HG02588 (cell line): ENCODE measurements at regions not wholly inside any gene's neighbourhood (a gene's known extent, or its start where the extent isn't known, plus 50 kb on each side); places are given as distances from the start of the nearest gene placed in this dataset.

Source experiments
- ATAC-seq: cut with Tn5 transposase; IDR thresholded peaks from one replicate; pipeline ENCODE4 v1.9.1; 2021; ENCODE audit warnings: mild to moderate bottlenecking, moderate library complexity; ENCODE audit not compliant: unreplicated experiment

DNA sequence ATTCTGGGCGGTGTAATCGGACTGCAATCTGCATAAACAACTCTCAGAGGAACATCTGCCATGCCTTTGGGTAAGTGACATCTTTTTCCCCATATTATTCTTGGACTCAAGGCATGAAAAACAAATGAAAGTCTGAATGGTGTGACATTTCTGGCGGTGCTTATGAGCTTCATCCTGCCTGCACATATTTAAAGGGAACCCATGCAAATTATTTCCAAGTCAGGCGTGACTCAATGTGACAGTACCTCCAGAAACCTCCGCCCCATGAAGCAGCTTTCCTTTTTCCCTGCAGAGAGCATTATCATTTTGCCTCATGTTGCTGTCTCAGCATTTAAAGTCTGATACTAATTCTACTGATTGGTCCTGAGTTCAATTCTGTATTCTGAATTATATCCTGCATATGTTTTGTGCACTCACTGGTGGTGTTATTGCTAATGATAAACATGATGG lies 585.4 kb downstream of the SNAPC1 start:
- ATAC-seq, result no peak

DNA sequence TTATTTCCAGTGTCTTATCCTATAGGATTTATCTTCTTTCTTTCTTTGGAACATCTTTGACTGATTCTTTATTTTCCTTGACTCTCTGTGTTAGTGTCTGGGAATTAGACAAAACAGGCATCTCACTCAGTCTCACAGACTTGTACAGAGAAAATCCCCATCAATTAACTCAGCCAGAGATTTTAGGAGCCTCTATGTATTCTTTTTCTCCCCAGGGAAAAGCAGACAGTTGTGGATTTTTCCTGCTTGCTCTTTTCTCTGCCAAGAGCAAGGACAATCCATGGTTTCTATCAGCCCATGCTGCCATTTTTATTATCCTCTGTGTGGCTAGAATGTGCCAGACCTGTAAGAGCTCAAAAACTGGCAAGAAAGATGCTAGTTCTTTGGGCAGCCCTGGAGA lies 595.1 kb downstream of the SNAPC1 start:
- ATAC-seq, result no peak

DNA sequence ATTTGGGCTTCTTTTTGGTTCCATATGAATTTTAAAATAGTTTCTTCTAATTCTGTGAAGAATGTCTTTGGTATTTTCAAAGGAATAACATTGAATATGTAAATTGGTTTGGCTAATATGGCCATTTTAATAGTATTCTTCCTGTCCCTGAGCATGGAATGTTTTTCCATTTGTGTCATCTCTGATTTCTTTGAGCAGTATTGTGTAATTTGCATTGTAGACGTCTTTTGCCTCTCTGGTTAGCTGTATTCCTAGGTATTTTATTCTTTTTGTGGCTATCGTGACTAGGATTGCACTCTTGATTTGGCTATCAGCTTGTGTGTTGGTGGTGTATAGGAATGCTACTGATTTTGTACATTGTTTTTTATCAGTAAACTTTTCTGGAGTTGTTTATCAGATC lies 601.9 kb downstream of the SNAPC1 start:
- ATAC-seq, result no peak

DNA sequence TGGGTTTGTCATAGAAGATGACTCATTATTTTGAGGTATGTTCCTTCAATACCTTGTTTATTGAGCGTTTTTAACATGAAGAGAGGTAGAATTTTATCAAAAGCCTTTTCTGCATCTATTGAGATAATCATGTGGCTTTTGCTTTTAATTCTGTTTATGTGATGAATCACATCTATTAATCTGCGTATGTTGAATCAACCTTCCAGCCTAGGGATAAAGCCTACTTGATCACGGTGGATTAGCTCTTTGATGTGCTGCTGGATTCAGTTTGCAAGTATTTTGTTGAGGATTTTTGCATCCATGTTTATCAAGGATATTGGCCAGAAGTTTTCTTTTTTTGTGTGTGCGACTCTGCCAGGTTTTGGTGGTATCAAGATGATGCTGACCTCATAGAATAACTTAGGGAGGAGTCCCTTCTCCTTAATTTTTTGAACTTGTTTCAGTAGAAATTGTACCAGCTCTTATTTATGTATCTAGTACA lies 602.6 kb downstream of the SNAPC1 start:
- no peak for ATAC-seq

DNA sequence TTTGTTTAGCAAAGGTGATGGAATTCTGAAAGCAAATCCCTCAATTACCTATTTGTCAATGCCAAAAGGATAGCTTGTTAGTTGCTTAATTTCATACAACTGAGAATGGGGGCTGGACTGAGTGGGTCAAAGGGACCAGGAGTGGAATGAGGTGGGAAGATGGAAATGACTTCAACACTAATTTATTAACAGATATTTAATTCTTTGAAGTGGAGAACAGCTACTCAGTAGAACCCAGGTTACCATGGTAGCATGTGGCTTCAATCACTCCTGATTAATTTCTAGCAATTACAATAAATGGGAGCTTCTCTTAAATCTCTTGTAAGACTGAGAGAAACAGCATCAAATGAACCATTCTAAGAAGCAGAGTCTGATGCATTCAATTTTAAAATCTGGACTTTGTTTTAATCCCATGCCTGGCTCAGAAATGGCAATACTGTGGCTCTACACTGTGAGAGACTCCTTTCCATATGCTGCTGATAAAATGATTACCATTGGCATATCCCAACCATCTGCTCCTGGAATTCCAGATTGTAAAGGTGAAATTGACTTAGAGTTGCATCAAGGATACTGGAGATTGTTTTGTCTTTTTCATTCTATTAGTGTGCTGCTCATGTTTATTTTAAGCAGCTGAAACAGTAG lies 607.8 kb downstream of the SNAPC1 start:
- no peak for ATAC-seq

DNA sequence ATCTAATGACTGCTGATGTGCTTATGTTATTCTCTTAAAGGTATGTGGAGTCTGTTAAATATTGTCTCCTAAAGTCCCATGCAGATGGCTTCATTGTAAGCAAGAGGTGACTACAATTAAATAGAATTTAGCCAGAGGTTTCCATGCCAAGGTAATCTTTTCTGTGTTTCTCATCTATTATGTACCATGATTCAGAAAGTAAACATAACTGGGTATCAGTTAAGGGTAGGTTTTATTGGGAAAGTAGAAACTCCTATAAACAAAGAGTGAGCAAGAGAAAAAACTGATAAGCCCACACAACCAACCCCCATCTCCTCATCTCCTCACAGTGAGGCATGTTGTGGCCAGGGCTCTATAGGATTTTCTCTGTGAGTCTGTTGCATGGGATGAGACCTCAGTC lies 611.7 kb downstream of the SNAPC1 start:
- ATAC-seq, result no peak

DNA sequence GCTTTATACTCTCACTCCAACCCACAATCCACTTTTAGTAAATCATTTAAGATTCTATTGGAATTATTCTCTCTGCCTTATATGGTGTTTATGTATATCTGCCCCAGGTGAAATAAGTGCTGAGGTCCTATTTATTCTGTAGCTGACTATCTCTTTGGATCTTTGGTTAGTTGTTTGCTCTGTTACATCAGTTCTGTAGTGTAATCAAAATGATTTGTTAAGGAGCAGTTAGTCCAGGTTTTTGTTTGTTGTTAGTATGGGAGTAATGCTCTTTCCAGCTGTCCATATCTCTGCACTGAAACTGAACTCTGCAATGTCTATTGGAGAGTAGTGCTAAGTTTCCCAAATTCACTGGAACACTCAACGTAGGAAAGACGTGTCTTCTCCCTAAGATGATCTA lies 615.8 kb downstream of the SNAPC1 start:
- no peak for ATAC-seq

DNA sequence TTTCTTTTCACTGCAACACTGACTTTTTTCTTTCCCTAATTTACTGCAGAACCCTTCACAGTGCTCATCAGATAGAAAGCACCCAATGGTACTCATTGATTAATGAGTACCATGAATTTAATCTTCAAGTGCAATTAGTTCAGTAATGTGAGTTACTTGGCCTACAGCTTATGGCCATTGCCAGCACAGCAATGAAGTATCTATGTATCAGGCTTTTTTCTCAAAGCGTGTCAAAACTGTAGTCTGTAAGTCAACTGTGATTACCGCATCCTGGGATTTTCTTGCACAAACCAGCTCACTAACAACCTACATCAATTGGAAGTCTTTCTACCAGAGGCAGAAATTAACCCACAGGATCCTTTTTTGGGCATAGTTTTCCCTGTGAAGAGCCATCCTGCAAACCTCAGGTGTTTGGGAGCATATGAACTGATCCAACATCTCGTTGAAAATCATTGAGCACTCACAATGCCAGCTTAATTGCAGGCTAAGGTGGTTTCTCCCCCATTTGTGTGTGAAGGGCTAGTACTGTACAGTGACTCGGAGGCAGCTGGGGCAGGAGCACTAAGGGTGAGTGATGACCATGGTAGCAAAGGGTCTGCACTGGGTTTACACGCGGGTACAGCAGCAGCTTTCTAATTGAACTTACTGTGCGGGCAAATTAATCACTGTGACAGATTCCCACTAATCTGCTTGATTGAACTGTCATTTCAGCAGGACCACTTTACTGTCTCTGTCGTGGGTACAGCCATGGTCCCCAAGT lies 619.3 kb downstream of the SNAPC1 start:
- ATAC-seq, result no peak

DNA sequence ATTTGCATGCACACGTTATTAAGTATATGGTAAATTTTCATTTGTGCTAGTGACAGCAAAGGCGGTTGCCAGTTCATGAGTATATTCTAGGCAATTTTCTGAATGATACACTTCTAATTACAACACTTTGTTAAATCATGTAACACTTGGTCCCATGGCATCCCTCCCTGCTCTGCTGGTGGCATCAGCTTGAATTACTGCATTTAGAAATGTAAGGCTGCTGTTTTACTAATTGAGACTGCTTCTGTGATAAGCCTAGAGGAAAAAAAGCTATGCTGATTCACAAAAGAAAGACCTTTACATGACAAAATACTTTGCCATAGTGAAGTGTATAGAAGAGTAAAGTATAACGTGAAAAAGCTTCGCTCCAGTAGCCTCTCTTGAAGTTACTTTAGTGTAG lies 636.1 kb downstream of the KCNH5 start:
- ATAC-seq, result no peak

DNA sequence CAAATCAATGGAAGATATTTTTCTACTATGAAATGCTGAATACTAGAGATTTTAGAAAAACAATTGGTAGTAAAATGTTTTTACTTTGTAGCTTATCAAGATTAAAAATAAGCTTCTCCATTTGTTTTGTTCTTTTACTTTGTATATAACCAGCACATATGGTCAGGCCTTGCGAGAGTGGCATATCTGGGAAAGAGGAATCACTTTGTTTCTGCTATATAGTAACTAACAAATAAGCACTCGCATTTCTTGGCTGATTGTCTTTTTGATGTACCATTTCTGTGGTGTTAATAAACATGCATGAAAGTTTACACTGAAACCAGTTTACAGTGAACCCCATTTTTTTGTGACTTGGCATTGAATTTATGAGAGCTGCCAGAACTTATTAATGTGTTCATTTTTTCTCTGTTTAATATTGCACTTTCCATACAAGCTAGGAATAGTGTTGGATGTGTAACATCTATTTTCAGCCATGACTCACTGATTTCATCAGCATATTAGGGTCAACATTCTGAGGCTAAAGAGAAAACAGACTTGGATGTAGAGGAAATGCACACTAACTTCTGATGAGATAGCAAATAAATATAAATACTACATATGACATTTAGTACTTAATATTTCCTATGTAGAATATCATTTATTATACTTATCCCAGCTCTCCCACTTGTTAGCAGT lies 635.5 kb downstream of the KCNH5 start:
- no peak for ATAC-seq

DNA sequence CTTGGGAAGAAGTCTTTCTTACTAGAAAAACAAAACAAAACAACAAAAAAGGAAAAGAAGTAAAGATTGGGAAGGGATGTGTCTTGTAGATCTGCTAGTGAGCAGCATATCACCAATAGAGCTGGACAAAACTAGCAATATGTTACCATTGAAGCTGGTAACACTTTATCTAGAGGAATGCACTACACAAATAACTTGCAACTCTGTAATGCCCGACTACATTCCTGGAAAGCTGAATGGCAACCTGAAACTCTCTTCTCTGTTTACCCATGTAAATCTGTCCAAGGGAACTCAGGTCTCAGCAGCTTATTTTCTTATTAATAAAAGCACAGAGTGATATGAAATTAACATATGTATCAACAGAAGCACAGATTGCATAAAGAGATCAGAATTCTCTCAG lies 624.4 kb downstream of the KCNH5 start:
- ATAC-seq, result no peak

DNA sequence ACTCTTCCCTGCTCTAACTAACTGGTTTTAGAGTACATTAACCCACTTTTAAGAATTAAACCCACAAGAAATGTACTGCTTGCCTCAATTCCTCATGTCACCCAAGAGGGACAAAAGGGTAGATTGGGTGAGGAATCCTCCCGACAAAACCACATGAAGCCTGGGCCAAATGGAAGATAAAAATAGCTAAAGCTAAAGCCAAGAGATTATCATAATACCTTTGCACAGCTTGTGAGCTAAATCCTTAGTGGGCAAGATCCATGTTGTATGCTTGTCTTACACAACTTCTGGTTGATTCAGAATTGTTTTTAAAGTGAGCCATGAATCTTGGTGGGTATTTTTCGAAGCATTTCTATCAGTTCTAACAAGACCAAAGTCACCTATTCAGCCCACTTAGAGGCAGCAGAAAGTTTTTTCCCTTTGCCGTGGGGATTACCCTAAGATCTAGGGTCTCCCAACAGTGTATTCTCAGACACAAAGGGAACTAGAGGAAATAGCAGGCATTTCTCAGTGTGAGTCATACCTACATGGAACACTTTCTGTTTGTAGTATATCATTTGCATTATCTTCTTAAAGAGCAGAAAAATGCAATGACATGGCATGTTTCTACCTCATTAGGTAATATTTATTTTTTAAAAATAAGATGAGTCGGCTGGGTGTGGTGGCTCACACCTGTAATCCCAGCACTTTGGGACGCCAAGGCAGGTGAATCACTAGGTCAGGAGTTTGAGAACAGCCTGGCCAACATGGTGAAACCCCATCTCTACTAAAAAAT lies 616.6 kb downstream of the KCNH5 start:
- ATAC-seq, result no peak

DNA sequence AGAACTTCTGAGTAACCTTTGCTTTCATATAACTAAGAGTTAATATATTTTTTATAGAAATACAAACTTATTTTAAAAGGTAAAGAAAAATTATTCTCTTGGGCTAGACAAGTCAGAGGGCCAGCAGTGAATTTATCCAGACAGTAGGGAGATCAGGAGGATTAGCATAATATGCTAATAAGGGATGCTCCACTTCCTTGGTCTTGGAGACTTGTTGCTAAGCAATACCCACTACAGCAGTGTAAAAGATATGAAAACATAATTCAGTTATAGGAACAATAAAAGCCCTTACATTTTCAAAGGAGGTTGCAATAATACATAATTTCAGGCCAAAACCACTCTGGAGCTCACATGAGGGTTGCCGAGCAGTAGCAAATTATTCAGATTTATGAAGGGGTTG lies 615.6 kb downstream of the KCNH5 start:
- no peak for ATAC-seq

DNA sequence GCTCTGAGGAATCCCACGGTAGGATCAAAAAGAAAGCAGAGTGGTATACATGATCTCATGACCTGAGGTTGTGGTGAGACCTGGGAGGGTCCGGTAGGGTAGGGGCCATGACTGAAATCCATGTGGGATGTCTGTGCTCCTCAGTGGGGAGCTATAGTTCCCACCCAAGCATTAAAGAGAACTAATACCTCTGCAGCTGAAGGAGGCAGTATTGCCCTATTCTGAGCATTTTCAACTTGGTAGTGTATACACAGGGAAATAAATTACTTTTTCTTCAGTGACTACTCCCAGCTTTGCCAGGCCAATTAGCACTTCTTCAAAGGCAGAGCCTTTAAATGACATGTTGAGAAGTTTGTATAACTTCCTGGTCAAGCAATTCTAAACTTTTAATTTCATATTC lies 613.8 kb downstream of the KCNH5 start:
- ATAC-seq, result no peak

DNA sequence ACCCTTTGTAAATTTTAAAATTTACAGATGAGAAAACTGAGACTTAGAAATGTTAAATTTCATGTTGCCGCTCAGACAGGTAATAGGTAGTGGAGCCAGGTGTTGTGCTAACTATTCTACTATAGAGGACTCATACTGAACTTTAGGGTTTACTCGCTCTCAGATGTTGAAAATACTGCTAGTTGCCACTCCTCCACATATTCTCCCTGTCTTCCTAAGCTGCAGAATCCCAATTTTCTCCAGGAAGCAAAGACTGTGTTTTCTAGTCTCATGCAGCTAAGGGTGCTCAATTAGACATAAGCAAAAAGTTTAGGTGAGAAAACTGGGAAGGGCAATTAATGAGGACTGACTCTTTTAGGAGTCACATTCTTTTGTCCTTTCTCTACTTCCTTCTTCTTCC lies 612.3 kb downstream of the KCNH5 start:
- no peak for ATAC-seq

DNA sequence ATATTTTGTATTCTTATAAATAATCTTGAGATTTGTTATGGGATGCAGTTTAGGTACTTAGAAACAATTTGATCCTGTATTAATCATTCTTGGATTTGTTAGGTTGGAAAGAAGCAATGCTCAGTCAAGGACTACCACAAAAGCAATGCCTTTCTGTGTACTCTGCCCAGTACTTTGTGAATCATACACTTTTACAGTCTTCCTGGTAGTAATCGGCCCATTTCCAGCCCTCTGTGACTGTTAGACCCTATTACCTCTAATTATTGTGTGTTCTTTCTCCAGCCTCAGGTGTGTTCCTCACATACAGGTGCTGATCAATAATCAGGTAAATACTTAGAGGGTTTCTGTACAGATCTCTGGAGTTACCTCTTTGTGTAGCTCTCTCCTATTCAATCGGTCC lies 609.0 kb downstream of the KCNH5 start:
- ATAC-seq, result no peak

DNA sequence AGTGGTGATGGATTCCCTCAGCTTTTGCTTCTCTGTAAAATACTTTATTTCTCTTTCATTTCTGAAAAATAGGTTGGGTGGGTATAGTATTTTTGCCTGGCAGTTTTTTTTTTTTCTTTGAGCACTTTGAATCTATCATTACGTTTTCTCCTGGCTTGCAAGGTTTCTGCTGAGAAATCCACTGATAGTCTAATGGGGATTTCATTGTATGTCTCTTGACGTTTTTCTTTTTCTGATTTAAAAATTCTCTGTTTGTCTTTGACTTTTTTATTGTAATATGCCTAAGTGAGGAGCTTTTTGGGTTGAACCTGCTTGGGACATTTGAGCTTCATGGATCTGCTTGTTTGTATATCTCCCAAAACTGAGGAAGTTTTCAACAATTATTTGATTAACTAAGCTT lies 606.0 kb downstream of the KCNH5 start:
- no peak for ATAC-seq

DNA sequence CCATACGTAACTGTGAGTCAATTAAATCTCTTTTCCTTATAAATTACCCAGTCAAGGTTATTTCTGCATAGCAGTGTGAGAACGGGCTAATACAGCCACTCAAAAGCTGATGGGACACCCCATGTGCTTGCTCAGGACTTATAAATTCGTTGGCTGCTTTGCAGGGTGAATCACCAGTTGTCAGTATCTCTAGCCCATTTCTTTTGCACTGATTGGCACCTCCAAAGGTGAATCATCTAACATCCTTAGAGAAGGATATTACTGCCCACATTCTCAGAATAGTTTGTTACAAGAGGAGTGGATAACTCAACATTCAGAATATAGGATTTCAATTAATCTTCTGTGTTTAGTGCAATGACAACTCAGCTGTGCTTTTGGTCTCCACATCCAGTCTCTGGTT lies 601.5 kb downstream of the KCNH5 start:
- ATAC-seq, result no peak

DNA sequence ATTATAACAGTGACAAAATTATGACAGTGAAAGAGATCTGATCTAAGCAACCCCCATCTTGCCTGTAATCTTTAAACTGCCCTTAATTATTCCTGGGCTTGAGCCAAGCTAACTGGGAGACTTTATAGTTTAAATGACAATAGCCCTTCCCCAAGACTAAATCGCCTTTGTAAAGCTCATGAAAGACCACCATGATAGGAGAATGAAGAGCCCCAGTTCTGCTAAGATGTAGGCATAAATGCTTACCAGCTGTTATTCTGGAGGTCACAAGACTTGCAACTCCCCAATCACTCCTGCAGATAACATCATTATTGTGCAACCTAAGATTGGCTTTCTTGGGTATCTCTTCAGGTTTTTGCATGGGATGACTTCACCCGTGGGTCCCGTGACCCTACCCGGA lies 599.7 kb downstream of the KCNH5 start:
- no peak for ATAC-seq

DNA sequence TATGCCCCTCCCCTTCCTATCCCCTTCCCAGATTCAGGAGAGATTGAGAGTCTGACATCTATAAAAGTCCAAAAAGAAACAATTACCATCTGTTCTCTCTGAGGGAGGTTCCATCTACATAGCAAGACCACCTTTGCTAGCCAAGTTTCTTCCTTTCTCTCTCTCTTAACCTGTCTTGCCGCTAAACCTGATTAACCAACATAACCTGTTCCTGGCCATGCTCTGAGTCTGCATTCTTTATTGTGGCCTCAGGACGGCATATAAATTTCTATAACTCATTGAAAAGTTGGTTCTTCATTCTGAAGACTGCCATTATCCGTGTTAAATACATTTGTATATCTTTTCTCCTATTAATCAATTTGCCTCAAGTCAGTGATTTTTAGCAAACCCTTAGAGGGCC lies 594.0 kb downstream of the KCNH5 start:
- ATAC-seq, result no peak

DNA sequence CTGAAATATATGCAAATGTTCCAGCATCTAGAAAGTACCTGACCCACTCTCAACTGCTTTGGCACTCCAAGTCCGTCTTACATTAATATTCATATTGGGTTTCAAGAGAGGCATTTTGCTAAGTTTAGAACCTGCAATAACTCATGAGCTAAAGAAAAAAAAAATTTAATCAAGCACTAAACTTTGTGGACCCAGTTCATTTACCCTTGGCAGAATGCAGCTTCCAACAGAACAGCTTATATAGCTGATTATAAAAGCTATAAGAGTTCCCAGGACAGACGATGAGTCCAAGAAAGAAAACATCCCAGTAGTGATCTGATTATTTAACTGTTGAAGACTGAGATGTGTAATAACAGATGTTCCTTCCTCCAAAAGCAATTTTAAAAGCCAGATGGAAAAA lies 592.0 kb downstream of the KCNH5 start:
- ATAC-seq, result no peak
